PC-3 (cell line): ENCODE measurements at regions not wholly inside any gene's neighbourhood (a gene's known extent, or its start where the extent isn't known, plus 50 kb on each side); places are given as distances from the start of the nearest gene placed in this dataset.

ENCODE experiments used
- ATAC-seq: fragments of 200-7000 bp; cut with Tn5 transposase; 2 replicates; pipeline ENCODE4 v1.9.1; 2020; ENCODE audit warnings: mild to moderate bottlenecking, moderate library complexity
- BruUV-seq: library from RNA; stranded (reverse); fragments of 400-500 nt; replicated peaks from 2 replicates; lab custom pipeline; 2021; lab: Mats Ljungman, UMichigan
- CTCF ChIA-PET: fragments of 300-600 bp; sonication (Branson Sonifier 250); formaldehyde crosslinking; loops from one replicate; lab custom pipeline; 2022; ENCODE audit warnings: antibody characterized with exemption; lab: Charles Lee
- POLR2A ChIA-PET: fragments of 300-600 bp; sonication (Branson Sonifier 250); formaldehyde crosslinking; loops from one replicate; lab custom pipeline; 2022; ENCODE audit warnings: antibody characterized with exemption; ENCODE audit not compliant: unreplicated experiment; lab: Charles Lee
- DNase-seq: peaks from one replicate; pipeline ENCODE4 v3.0.0-alpha.2; 2015
- H2AFZ ChIP-seq: fragments of 300-600 bp; sonication (generic); 2 replicates; pipeline ENCODE4 v1.6.0; 2016; ENCODE audit warnings: antibody characterized with exemption, low read length
- H3F3A ChIP-seq: fragments of 300-600 bp; sonication (generic); one replicate; pipeline ENCODE4 v1.6.0; 2017; ENCODE audit warnings: antibody characterized with exemption, low read length, control low read depth, mild to moderate bottlenecking; ENCODE audit not compliant: unreplicated experiment
- H3K27ac ChIP-seq: fragments of 300-600 bp; sonication (generic); 2 replicates; pipeline ENCODE4 v1.5.1; 2016; ENCODE audit warnings: mild to moderate bottlenecking, low read length
- H3K27me3 ChIP-seq: fragments of 300-600 bp; sonication (generic); 2 replicates; pipeline ENCODE4 v1.6.1; 2016; ENCODE audit warnings: low read length, mixed read lengths
- H3K36me3 ChIP-seq: fragments of 300-600 bp; sonication (generic); 2 replicates; pipeline ENCODE4 v1.6.1; 2016; ENCODE audit warnings: low read depth, mixed run types, low read length, mixed read lengths
- H3K4me1 ChIP-seq: fragments of 300-600 bp; sonication (generic); 2 replicates; pipeline ENCODE4 v1.5.1; 2016; ENCODE audit warnings: low read length; ENCODE audit not compliant: insufficient read depth
- H3K4me2 ChIP-seq: fragments of 300-600 bp; sonication (generic); 2 replicates; pipeline ENCODE4 v1.6.0; 2016; ENCODE audit warnings: low read length
- H3K4me3 ChIP-seq: fragments of 300-600 bp; sonication (generic); 2 replicates; pipeline ENCODE4 v1.5.1; 2016; ENCODE audit warnings: mild to moderate bottlenecking, low read length, mixed read lengths
- H3K79me2 ChIP-seq: fragments of 300-600 bp; sonication (generic); 2 replicates; pipeline ENCODE4 v1.6.1; 2017; ENCODE audit warnings: low read length, mixed read lengths
- H3K9ac ChIP-seq: fragments of 300-600 bp; sonication (generic); 2 replicates; pipeline ENCODE4 v1.6.0; 2016; ENCODE audit warnings: mild to moderate bottlenecking, low read length
- H3K9me2 ChIP-seq: fragments of 300-600 bp; sonication (generic); replicated peaks from 2 replicates; pipeline ENCODE4 v1.6.1; 2016; ENCODE audit warnings: mixed run types, low read length, mixed read lengths
- H3K9me3 ChIP-seq: fragments of 300-600 bp; sonication (generic); 2 replicates; pipeline ENCODE4 v1.6.1; 2016; ENCODE audit warnings: low read length, mixed read lengths
- H4K20me1 ChIP-seq: fragments of 300-600 bp; sonication (generic); 2 replicates; pipeline ENCODE4 v1.6.1; 2016; ENCODE audit warnings: low read length, mixed read lengths
- CTCF ChIP-seq: fragments of 300-600 bp; sonication (generic); conservative IDR thresholded peaks from 2 replicates; pipeline ENCODE4 v1.5.1; 2017; ENCODE audit warnings: antibody characterized with exemption, low read depth, mild to moderate bottlenecking, low read length
- EZH2 ChIP-seq: fragments of 300-600 bp; sonication (generic); IDR thresholded peaks from one replicate; pipeline ENCODE4 v1.6.1; 2017; ENCODE audit warnings: antibody characterized with exemption, mild to moderate bottlenecking, low read length; ENCODE audit not compliant: unreplicated experiment
- EZH2phosphoT487 ChIP-seq: fragments of 300-600 bp; sonication (generic); IDR thresholded peaks from 2 replicates; pipeline ENCODE4 v1.6.1; 2018; ENCODE audit warnings: mild to moderate bottlenecking, antibody characterized with exemption, low read length, borderline replicate concordance
- intact Hi-C: fragments of 100-400 bp; cut with micrococcal nuclease; formaldehyde crosslinking; loops from 2 replicates; pipeline ENCODE4 v1.9.0; 2023

- intact Hi-C loops: no loop called here
- no TSS peak for BruUV-seq
- CTCF ChIA-PET: no interaction called here
These were observed 722.8 kb downstream of the ADCYAP1 start for GRCh38 chr18:1627494-1627893.

GRCh38 chr18:1648712-1649111 lies 744.0 kb downstream of the ADCYAP1 start:
- no peaks in the 10 kb centered on the region for H3K9me3 ChIP-seq
- no peak for TF ChIP-seq CTCF
- TF ChIP-seq EZH2: no peak
- no peak for TF ChIP-seq EZH2phosphoT487
- intact Hi-C loops: no loop called here
- H3K4me2 ChIP-seq: no peak overlapping the region
- ATAC-seq (no peak), DNase-seq (no peak)
- no peaks in the 10 kb centered on the region for H3K9me2 ChIP-seq
- no peak overlapping the region for H2AFZ ChIP-seq
- ChIA-PET POLR2A (no interaction called here), CTCF (no interaction called here)
- H3K9ac ChIP-seq: no peak overlapping the region
- H3K4me1 ChIP-seq: no peaks in the 10 kb centered on the region
- no TSS peak for BruUV-seq
- no peaks in the 10 kb centered on the region for H4K20me1 ChIP-seq
- peaks cover 38% of the 10 kb centered on the region for H3K27me3 ChIP-seq
- no peak overlapping the region for H3K4me3 ChIP-seq
- H3K36me3 ChIP-seq: no peaks in the 10 kb centered on the region
- H3F3A ChIP-seq: no peaks in the 10 kb centered on the region
- H3K27ac ChIP-seq: no peak overlapping the region
- no peaks in the 10 kb centered on the region for H3K79me2 ChIP-seq

More at GRCh38 chr18:1627494-1627893, 722.8 kb downstream of the ADCYAP1 start:
- no peak overlapping the region for H3K9ac ChIP-seq
- ATAC-seq: no peak
- H3K4me1 ChIP-seq: no peaks in the 10 kb centered on the region
- H3K4me2 ChIP-seq: no peak overlapping the region
- H2AFZ ChIP-seq: no peak overlapping the region
- H3K27ac ChIP-seq: no peak overlapping the region
- no peaks in the 10 kb centered on the region for H3K79me2 ChIP-seq
- no peak for TF ChIP-seq EZH2
- TF ChIP-seq EZH2phosphoT487: no peak
- no peak for TF ChIP-seq CTCF
- no peaks in the 10 kb centered on the region for H3K36me3 ChIP-seq
- H3K27me3 ChIP-seq: peaks cover 26% of the 10 kb centered on the region
- H4K20me1 ChIP-seq: no peaks in the 10 kb centered on the region
- POLR2A ChIA-PET: no interaction called here
- no peaks in the 10 kb centered on the region for H3F3A ChIP-seq
- no peaks in the 10 kb centered on the region for H3K9me3 ChIP-seq
- no peak overlapping the region for H3K4me3 ChIP-seq
- H3K9me2 ChIP-seq: no peaks in the 10 kb centered on the region
- DNase-seq: no peak

- CTCF ChIA-PET: no interaction called here
- TF ChIP-seq EZH2 (no peak), EZH2phosphoT487 (no peak), CTCF (no peak)
- no peak overlapping the region for H2AFZ ChIP-seq
These were observed 747.3 kb downstream of the ADCYAP1 start for GRCh38 chr18:1652018-1652417.

More at GRCh38 chr18:1652018-1652417, 747.3 kb downstream of the ADCYAP1 start:
- DNase-seq: no peak
- H3K27me3 ChIP-seq: peaks cover 58% of the 10 kb centered on the region
- no peaks in the 10 kb centered on the region for H3K9me3 ChIP-seq
- no peak overlapping the region for H3K9ac ChIP-seq
- H3K79me2 ChIP-seq: no peaks in the 10 kb centered on the region
- no peak overlapping the region for H3K27ac ChIP-seq
- no peaks in the 10 kb centered on the region for H3K4me1 ChIP-seq
- no peak overlapping the region for H3K4me2 ChIP-seq
- no peaks in the 10 kb centered on the region for H3F3A ChIP-seq
- H4K20me1 ChIP-seq: no peaks in the 10 kb centered on the region
- POLR2A ChIA-PET: no interaction called here
- intact Hi-C loops: no loop called here
- ATAC-seq: no peak
- BruUV-seq: no TSS peak
- H3K4me3 ChIP-seq: no peak overlapping the region
- no peaks in the 10 kb centered on the region for H3K9me2 ChIP-seq
- no peaks in the 10 kb centered on the region for H3K36me3 ChIP-seq
